Neuronal stem cell (in vitro differentiated cells): ENCODE measurements at regions not wholly inside any gene's neighbourhood (a gene's known extent, or its start where the extent isn't known, plus 50 kb on each side); places are given as distances from the start of the nearest gene placed in this dataset.

Source experiments
- DNase-seq: peaks from one replicate; pipeline ENCODE4 v3.0.0-alpha.2; 2013; ENCODE audit warnings: low spot score
- H2AFZ ChIP-seq: one replicate; pipeline ENCODE4 v1.6.1; 2013; ENCODE audit warnings: mild to moderate bottlenecking, low read length, inconsistent platforms
- H2AK5ac ChIP-seq: 2 replicates; pipeline ENCODE4 v1.6.1; 2013; ENCODE audit warnings: low read depth, mild to moderate bottlenecking, inconsistent platforms, low read length, moderate library complexity, mixed read lengths
- H2BK120ac ChIP-seq: 2 replicates; pipeline ENCODE4 v1.6.1; 2013; ENCODE audit warnings: low read depth, mild to moderate bottlenecking, inconsistent platforms, low read length, moderate library complexity, mixed read lengths
- H2BK12ac ChIP-seq: one replicate; pipeline ENCODE4 v1.6.1; 2013; ENCODE audit warnings: low read length, inconsistent platforms
- H2BK15ac ChIP-seq: 2 replicates; pipeline ENCODE4 v1.6.1; 2013; ENCODE audit warnings: mild to moderate bottlenecking, low read length, inconsistent platforms, mixed read lengths
- H2BK5ac ChIP-seq: one replicate; pipeline ENCODE4 v1.6.1; 2013; ENCODE audit warnings: inconsistent platforms, mild to moderate bottlenecking, low read length, moderate library complexity
- H3K14ac ChIP-seq: one replicate; pipeline ENCODE4 v1.6.1; 2013; ENCODE audit warnings: low read length, inconsistent platforms
- H3K18ac ChIP-seq: 2 replicates; pipeline ENCODE4 v1.6.1; 2013; ENCODE audit warnings: low read length, inconsistent platforms
- H3K23ac ChIP-seq: 2 replicates; pipeline ENCODE4 v1.6.1; 2013; ENCODE audit warnings: low read depth, mild to moderate bottlenecking, mixed read lengths, low read length, inconsistent platforms; ENCODE audit not compliant: poor library complexity
- H3K27ac ChIP-seq: replicated peaks from 3 replicates; pipeline ENCODE4 v1.5.1; 2013; ENCODE audit warnings: low read length, inconsistent platforms
- H3K27me3 ChIP-seq, 3 experiments: 2 replicates each; pipeline ENCODE4 v1.6.1; 2013; ENCODE audit warnings: low read length in 3 of 3, mild to moderate bottlenecking in 2 of 3, inconsistent platforms in 1 of 3, low read depth in 1 of 3, mixed read lengths in 1 of 3, moderate library complexity in 1 of 3; ENCODE audit not compliant: control insufficient read depth in 3 of 3, insufficient read depth in 3 of 3
- H3K36me3 ChIP-seq, 2 donors: replicated peaks in 1 of 2; 2 replicates each; pipeline ENCODE4 v1.6.1; 2013; ENCODE audit warnings: low read length in 2 of 2; ENCODE audit not compliant: control insufficient read depth in 2 of 2, insufficient read depth in 2 of 2
- H3K4ac ChIP-seq: 2 replicates; pipeline ENCODE4 v1.6.1; 2013; ENCODE audit warnings: inconsistent platforms, mild to moderate bottlenecking, low read length, moderate library complexity
- H3K4me1 ChIP-seq, 2 donors: 1 replicate in 1 of 2; 2 replicates in 1 of 2; pipeline ENCODE4 v1.6.1; 2013; ENCODE audit warnings: low read length in 2 of 2, low read depth in 1 of 2; ENCODE audit not compliant: control insufficient read depth in 2 of 2, insufficient read depth in 1 of 2
- H3K4me2 ChIP-seq: one replicate; pipeline ENCODE4 v1.6.1; 2013; ENCODE audit warnings: mild to moderate bottlenecking, low read length, inconsistent platforms; ENCODE audit not compliant: insufficient read depth, poor library complexity, severe bottlenecking
- H3K4me3 ChIP-seq, 2 donors: 2 replicates each; pipeline ENCODE4 v1.5.1; 2013; ENCODE audit warnings: low read length in 2 of 2, mild to moderate bottlenecking in 2 of 2, inconsistent platforms in 1 of 2, moderate library complexity in 1 of 2
- H3K79me1 ChIP-seq: one replicate; pipeline ENCODE4 v1.6.1; 2013; ENCODE audit warnings: low read depth, mild to moderate bottlenecking, inconsistent platforms, low read length, moderate library complexity
- H3K9ac ChIP-seq: one replicate; pipeline ENCODE4 v1.6.1; 2013; ENCODE audit warnings: mild to moderate bottlenecking, low read depth, low read length, inconsistent platforms; ENCODE audit not compliant: poor library complexity
- H3K9me3 ChIP-seq, 2 donors: replicated peaks in 1 of 2; 2 replicates each; pipeline versions ENCODE3 to v1.6.1; 2013; ENCODE audit warnings: low read length in 2 of 2, mild to moderate bottlenecking in 2 of 2, inconsistent platforms in 1 of 2, low read depth in 1 of 2, mixed read lengths in 1 of 2, moderate library complexity in 1 of 2; ENCODE audit not compliant: control insufficient read depth in 2 of 2, insufficient read depth in 1 of 2
- H4K8ac ChIP-seq: one replicate; pipeline ENCODE4 v1.6.1; 2013; ENCODE audit warnings: low read depth, mild to moderate bottlenecking, inconsistent platforms, low read length, moderate library complexity
- H4K91ac ChIP-seq: one replicate; pipeline ENCODE4 v1.6.1; 2013; ENCODE audit warnings: low read length, low read depth, mild to moderate bottlenecking, inconsistent platforms; ENCODE audit not compliant: poor library complexity
- WGBS, 2 donors: extraction: QIAGEN DNeasy Blood & Tissue Kit; methylation state at CpG; one replicate each; pipeline ENCODE4 v1.1.7; 2013; ENCODE audit warnings: missing lambda C conversion rate in 2 of 2, mixed read lengths in 1 of 2; ENCODE audit not compliant: insufficient read length in 2 of 2, insufficient replicate concordance in 1 of 2; ENCODE audit errors: extremely low coverage in 2 of 2; 5-methylcytosine and 5-hydroxymethylcytosine counted together

- Histone ChIP-seq H2AK5ac (no peak overlapping the region), H3K4me3 (no peak overlapping the region), H3K9ac (no peak overlapping the region), H2BK15ac (no peak overlapping the region), H4K8ac (no peak overlapping the region), H2BK120ac (no peak overlapping the region), H2BK12ac (no peak overlapping the region), H3K27me3 (peaks cover 0 to 4% (median 0%) of the 10 kb centered on the region in 3 experiments), H3K14ac (no peak overlapping the region), H3K27ac (no peak overlapping the region), H3K36me3 (no peaks in the 10 kb centered on the region), H3K18ac (no peak overlapping the region), H3K4ac (no peak overlapping the region), H3K79me1 (no peaks in the 10 kb centered on the region), H3K9me3 (peaks cover 0 to 7% of the 10 kb centered on the region in 2 donors), H3K4me1 (no peaks in the 10 kb centered on the region), H3K23ac (no peak overlapping the region), H3K4me2 (no peak overlapping the region), H4K91ac (no peak overlapping the region), H2AFZ (no peak overlapping the region), H2BK5ac (no peak overlapping the region)
- no peak for DNase-seq
- WGBS, 2 donors = no CpG with 5 or more reads among the region's 1 CpG
Measured at GRCh38 chr3:30457081-30457480, 149.3 kb upstream of the TGFBR2 start.

GRCh38 chr3:30457726-30458125, 148.7 kb upstream of the TGFBR2 start:
- no peak overlapping the region for H2BK15ac ChIP-seq
- no peak overlapping the region for H3K4me3 ChIP-seq
- no peak overlapping the region for H2BK5ac ChIP-seq
- H3K27ac ChIP-seq = no peak overlapping the region
- no peak overlapping the region for H2BK12ac ChIP-seq
- no peak overlapping the region for H4K91ac ChIP-seq
- H2AK5ac ChIP-seq = no peak overlapping the region
- H3K23ac ChIP-seq = no peak overlapping the region
- H3K4me1 ChIP-seq = no peaks in the 10 kb centered on the region
- H3K4me2 ChIP-seq = no peak overlapping the region
- no CpG with 5 or more reads among the region's 1 CpG for WGBS, 2 donors
- no peak for DNase-seq
- H3K9ac ChIP-seq = no peak overlapping the region
- H3K18ac ChIP-seq = no peak overlapping the region
- H3K27me3 ChIP-seq = peaks cover 0 to 4% (median 0%) of the 10 kb centered on the region in 3 experiments
- H3K79me1 ChIP-seq = no peaks in the 10 kb centered on the region
- no peak overlapping the region for H2AFZ ChIP-seq
- H2BK120ac ChIP-seq = no peak overlapping the region
- peaks cover 0 to 2% of the 10 kb centered on the region in 2 donors for H3K9me3 ChIP-seq
- no peak overlapping the region for H4K8ac ChIP-seq
- no peak overlapping the region for H3K14ac ChIP-seq
- no peak overlapping the region for H3K4ac ChIP-seq
- no peaks in the 10 kb centered on the region for H3K36me3 ChIP-seq

- Histone ChIP-seq H2BK15ac (no peak overlapping the region), H3K27ac (no peak overlapping the region)
- WGBS, 2 donors = no CpG with 5 or more reads among the region's 1 CpG
Measured at GRCh38 chr3:30458376-30459171, 147.8 kb upstream of the TGFBR2 start.

GRCh38 chr3:30461311-30461710, 145.1 kb upstream of the TGFBR2 start:
- Histone ChIP-seq H2AK5ac (no peak overlapping the region), H3K9ac (no peak overlapping the region), H3K23ac (no peak overlapping the region), H3K79me1 (no peaks in the 10 kb centered on the region), H3K14ac (no peak overlapping the region), H4K8ac (no peak overlapping the region), H3K9me3 (peaks cover 0 to 5% of the 10 kb centered on the region in 2 donors), H2BK12ac (no peak overlapping the region), H3K18ac (no peak overlapping the region), H2BK5ac (no peak overlapping the region), H3K27ac (no peak overlapping the region), H3K4ac (no peak overlapping the region), H3K27me3 (peaks cover 0 to 4% (median 0%) of the 10 kb centered on the region in 3 experiments), H3K36me3 (no peaks in the 10 kb centered on the region), H2BK120ac (no peak overlapping the region), H2AFZ (no peak overlapping the region), H3K4me2 (no peak overlapping the region), H2BK15ac (no peak overlapping the region), H4K91ac (no peak overlapping the region), H3K4me3 (no peak overlapping the region), H3K4me1 (no peaks in the 10 kb centered on the region)
- WGBS, 2 donors = no CpG with 5 or more reads among the region's 2 CpGs
- no peak for DNase-seq

More at GRCh38 chr3:30458376-30459171, 147.8 kb upstream of the TGFBR2 start:
- no peak overlapping the region for H3K4me3 ChIP-seq
- no peak overlapping the region for H3K23ac ChIP-seq
- H3K4me1 ChIP-seq = no peaks in the 10 kb centered on the region
- H3K36me3 ChIP-seq = no peaks in the 10 kb centered on the region
- H4K91ac ChIP-seq = no peak overlapping the region
- peaks cover 0 to 4% (median 0%) of the 10 kb centered on the region in 3 experiments for H3K27me3 ChIP-seq
- H3K14ac ChIP-seq = no peak overlapping the region
- no peak overlapping the region for H2AFZ ChIP-seq
- no peak overlapping the region for H4K8ac ChIP-seq
- no peak overlapping the region for H2BK5ac ChIP-seq
- H2AK5ac ChIP-seq = no peak overlapping the region
- H3K9me3 ChIP-seq = no peaks in the 10 kb centered on the region
- DNase-seq = no peak
- H3K18ac ChIP-seq = no peak overlapping the region
- no peak overlapping the region for H3K4me2 ChIP-seq
- H3K4ac ChIP-seq = no peak overlapping the region
- H3K9ac ChIP-seq = no peak overlapping the region
- H2BK120ac ChIP-seq = no peak overlapping the region
- H3K79me1 ChIP-seq = no peaks in the 10 kb centered on the region
- no peak overlapping the region for H2BK12ac ChIP-seq
